ENCODE measurements at regions not wholly inside any gene's neighbourhood (a gene's known extent, or its start where the extent isn't known, plus 50 kb on each side); places are given as distances from the start of the nearest gene placed in this dataset.

DNA sequence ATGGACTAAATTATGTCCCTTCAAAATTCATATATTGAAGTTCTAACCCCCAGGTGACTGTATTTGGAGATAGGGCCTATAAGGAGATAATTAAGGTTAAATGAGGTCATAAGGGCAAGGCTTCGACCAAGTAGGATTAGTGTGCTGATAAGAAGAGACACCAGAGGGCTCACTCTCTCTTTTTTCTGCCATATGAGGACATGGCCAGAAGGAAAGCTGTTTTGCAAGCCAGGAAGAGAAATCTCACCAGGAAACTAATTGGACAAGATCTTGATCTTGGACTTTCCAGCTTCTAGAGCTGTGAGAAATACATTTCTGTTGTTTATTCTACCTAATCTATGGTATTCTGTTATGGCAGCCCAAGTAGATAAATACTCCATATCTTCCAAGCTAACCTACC, 503.6 kb upstream of the NAALADL2 start:
- Histone ChIP-seq H4K20me1 (ENCODE audit: insufficient read depth, low read length, poor library complexity, severe bottlenecking) (no peaks in the 10 kb centered on the region), H3F3A (ENCODE audit: low read depth) (no peaks in the 10 kb centered on the region), H3K4me3 (ENCODE audit: low read length, poor library complexity, severe bottlenecking) (no peak overlapping the region), H3K9me2 (replicated peaks; ENCODE audit: low read depth, low read length) (no peaks in the 10 kb centered on the region), H3K27me3 (ENCODE audit: insufficient read depth, low read length, poor library complexity, severe bottlenecking) (no peaks in the 10 kb centered on the region), H3K4me2 (ENCODE audit: low read depth, low read length, poor library complexity, severe bottlenecking) (no peak overlapping the region), H3K79me2 (ENCODE audit: insufficient read depth, low read length) (no peaks in the 10 kb centered on the region), H3K4me1 (ENCODE audit: insufficient read depth, low read length, poor library complexity, severe bottlenecking) (no peaks in the 10 kb centered on the region), H3K36me3 (ENCODE audit: insufficient read depth, low read length) (no peaks in the 10 kb centered on the region), H3K9me3 (ENCODE audit: insufficient read depth, low read depth, low read length) (no peaks in the 10 kb centered on the region), H2AFZ (ENCODE audit: low read length) (no peak overlapping the region), H3K9ac (ENCODE audit: low read depth, low read length, poor library complexity, severe bottlenecking) (no peak overlapping the region)
- TF ChIP-seq EZH2phosphoT487 (IDR thresholded peaks at IDR 0.05; ENCODE audit: borderline replicate concordance), result no peak
- TF ChIP-seq, protein P1, sequence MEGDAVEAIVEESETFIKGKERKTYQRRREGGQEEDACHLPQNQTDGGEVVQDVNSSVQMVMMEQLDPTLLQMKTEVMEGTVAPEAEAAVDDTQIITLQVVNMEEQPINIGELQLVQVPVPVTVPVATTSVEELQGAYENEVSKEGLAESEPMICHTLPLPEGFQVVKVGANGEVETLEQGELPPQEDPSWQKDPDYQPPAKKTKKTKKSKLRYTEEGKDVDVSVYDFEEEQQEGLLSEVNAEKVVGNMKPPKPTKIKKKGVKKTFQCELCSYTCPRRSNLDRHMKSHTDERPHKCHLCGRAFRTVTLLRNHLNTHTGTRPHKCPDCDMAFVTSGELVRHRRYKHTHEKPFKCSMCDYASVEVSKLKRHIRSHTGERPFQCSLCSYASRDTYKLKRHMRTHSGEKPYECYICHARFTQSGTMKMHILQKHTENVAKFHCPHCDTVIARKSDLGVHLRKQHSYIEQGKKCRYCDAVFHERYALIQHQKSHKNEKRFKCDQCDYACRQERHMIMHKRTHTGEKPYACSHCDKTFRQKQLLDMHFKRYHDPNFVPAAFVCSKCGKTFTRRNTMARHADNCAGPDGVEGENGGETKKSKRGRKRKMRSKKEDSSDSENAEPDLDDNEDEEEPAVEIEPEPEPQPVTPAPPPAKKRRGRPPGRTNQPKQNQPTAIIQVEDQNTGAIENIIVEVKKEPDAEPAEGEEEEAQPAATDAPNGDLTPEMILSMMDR (conservative IDR thresholded peaks at IDR 0.05; ENCODE audit: low read length), result no peak; the same call in 1 of the 2 replicates

DNA sequence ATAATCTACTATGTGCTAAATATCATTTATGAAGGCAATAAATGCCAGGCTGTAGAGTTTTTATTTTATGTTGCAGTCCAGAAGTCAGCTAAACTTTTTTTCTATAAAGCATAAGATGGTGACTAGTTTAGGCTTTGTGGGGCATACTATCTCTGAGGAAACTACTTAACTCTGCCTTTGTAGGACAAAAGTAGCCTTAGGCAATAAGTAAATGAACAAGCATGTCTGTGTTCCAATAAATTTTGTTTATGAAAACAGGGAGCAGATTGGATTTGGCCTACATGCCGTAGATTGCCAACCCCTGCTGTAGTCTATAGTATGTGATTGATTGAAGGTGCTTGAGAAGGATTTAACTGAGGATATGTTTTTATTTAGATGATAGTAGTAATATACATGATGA, 502.5 kb upstream of the NAALADL2 start:
- no peak overlapping the region for H2AFZ ChIP-seq (ENCODE audit: low read length)
- H3K9ac ChIP-seq (ENCODE audit: low read depth, low read length, poor library complexity, severe bottlenecking), result no peak overlapping the region
- H3K79me2 ChIP-seq (ENCODE audit: insufficient read depth, low read length), result no peaks in the 10 kb centered on the region
- H3K9me3 ChIP-seq (ENCODE audit: insufficient read depth, low read depth, low read length), result no peaks in the 10 kb centered on the region
- no peaks in the 10 kb centered on the region for H3F3A ChIP-seq (ENCODE audit: low read depth)
- H3K4me2 ChIP-seq (ENCODE audit: low read depth, low read length, poor library complexity, severe bottlenecking), result no peak overlapping the region
- no peaks in the 10 kb centered on the region for H3K4me1 ChIP-seq (ENCODE audit: insufficient read depth, low read length, poor library complexity, severe bottlenecking)
- H3K27me3 ChIP-seq (ENCODE audit: insufficient read depth, low read length, poor library complexity, severe bottlenecking), result no peaks in the 10 kb centered on the region
- no peaks in the 10 kb centered on the region for H4K20me1 ChIP-seq (ENCODE audit: insufficient read depth, low read length, poor library complexity, severe bottlenecking)
- no peaks in the 10 kb centered on the region for H3K9me2 ChIP-seq (replicated peaks; ENCODE audit: low read depth, low read length)
- no peak overlapping the region for H3K4me3 ChIP-seq (ENCODE audit: low read length, poor library complexity, severe bottlenecking)
- no peaks in the 10 kb centered on the region for H3K36me3 ChIP-seq (ENCODE audit: insufficient read depth, low read length)
- TF ChIP-seq, protein P1 (conservative IDR thresholded peaks at IDR 0.05; ENCODE audit: low read length), result no peak
- no peak for TF ChIP-seq EZH2phosphoT487 (IDR thresholded peaks at IDR 0.05; ENCODE audit: borderline replicate concordance)

DNA sequence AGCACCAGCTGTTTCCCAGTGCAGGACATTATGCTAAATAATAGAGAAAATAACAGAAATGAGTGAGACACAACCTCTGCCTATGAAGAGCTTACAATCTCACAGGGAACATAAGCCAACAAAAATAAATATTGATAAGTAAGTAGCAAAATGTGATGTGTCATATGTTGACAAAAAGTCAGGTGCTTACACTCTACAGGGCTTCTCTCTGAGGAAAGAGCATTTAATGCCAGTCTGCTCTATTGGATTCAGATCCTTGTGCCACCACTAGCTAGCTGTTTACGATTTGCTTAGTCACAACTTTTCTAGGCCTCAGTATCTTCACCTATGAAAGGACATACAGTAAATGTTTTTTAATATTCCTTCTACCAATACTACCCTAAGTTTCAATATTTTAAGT, 500.9 kb upstream of the NAALADL2 start:
- H3K4me3 ChIP-seq (ENCODE audit: low read length, poor library complexity, severe bottlenecking), result no peak overlapping the region
- no peaks in the 10 kb centered on the region for H3K79me2 ChIP-seq (ENCODE audit: insufficient read depth, low read length)
- H4K20me1 ChIP-seq (ENCODE audit: insufficient read depth, low read length, poor library complexity, severe bottlenecking), result no peaks in the 10 kb centered on the region
- no peaks in the 10 kb centered on the region for H3K36me3 ChIP-seq (ENCODE audit: insufficient read depth, low read length)
- no peak overlapping the region for H2AFZ ChIP-seq (ENCODE audit: low read length)
- H3K9ac ChIP-seq (ENCODE audit: low read depth, low read length, poor library complexity, severe bottlenecking), result no peak overlapping the region
- H3K27me3 ChIP-seq (ENCODE audit: insufficient read depth, low read length, poor library complexity, severe bottlenecking), result no peaks in the 10 kb centered on the region
- TF ChIP-seq, protein P1 (conservative IDR thresholded peaks at IDR 0.05; ENCODE audit: low read length), result no peak
- H3F3A ChIP-seq (ENCODE audit: low read depth), result no peaks in the 10 kb centered on the region
- H3K4me2 ChIP-seq (ENCODE audit: low read depth, low read length, poor library complexity, severe bottlenecking), result no peak overlapping the region
- no peaks in the 10 kb centered on the region for H3K9me2 ChIP-seq (replicated peaks; ENCODE audit: low read depth, low read length)
- H3K4me1 ChIP-seq (ENCODE audit: insufficient read depth, low read length, poor library complexity, severe bottlenecking), result no peaks in the 10 kb centered on the region
- H3K9me3 ChIP-seq (ENCODE audit: insufficient read depth, low read depth, low read length), result no peaks in the 10 kb centered on the region

All from Loucy (cell line).